ENCODE measurements at regions not wholly inside any gene's neighbourhood (a gene's known extent, or its start where the extent isn't known, plus 50 kb on each side); places are given as distances from the start of the nearest gene placed in this dataset.

GRCh38 chr5:169494941-169495548 is 88.5 kb upstream of the SPDL1 start:
- no peak for TF ChIP-seq CTCF (IDR thresholded peaks at IDR 0.05; ENCODE audit: low read depth, low read length, missing control alignments)
- in situ Hi-C loops (cut with HindIII; ENCODE audit: low sequenced_read_pairs): loop anchor here (5.0 kb wide), 1 partner anchor 52 kb away; no protein-coding TSS in a partner anchor
- H3K4me3 ChIP-seq (ENCODE audit: low read depth, low read length): no peak overlapping the region
- DNase-seq (ENCODE audit: low read depth): no peak

GRCh38 chr5:169494383-169494935 is 89.1 kb upstream of the SPDL1 start:
- TF ChIP-seq CTCF (IDR thresholded peaks at IDR 0.05; ENCODE audit: low read depth, low read length, missing control alignments): no peak
- H3K4me3 ChIP-seq (ENCODE audit: low read depth, low read length): no peak overlapping the region
- no peak for DNase-seq (ENCODE audit: low read depth)
- in situ Hi-C loops (cut with HindIII; ENCODE audit: low sequenced_read_pairs): no loop called here

- no peak overlapping the region for H3K4me3 ChIP-seq (ENCODE audit: low read depth, low read length)
- in situ Hi-C loops (cut with HindIII; ENCODE audit: low sequenced_read_pairs): no loop called here
- no peak for TF ChIP-seq CTCF (IDR thresholded peaks at IDR 0.05; ENCODE audit: low read depth, low read length, missing control alignments)
- peak; percentile 8 for DNase-seq (ENCODE audit: low read depth)
These were observed 109.3 kb upstream of the SPDL1 start for GRCh38 chr5:169474226-169474625.

- DNase-seq (ENCODE audit: low read depth): no peak
- no peak overlapping the region for H3K4me3 ChIP-seq (ENCODE audit: low read depth, low read length)
- in situ Hi-C loops (cut with HindIII; ENCODE audit: low sequenced_read_pairs): no loop called here
- TF ChIP-seq CTCF (IDR thresholded peaks at IDR 0.05; ENCODE audit: low read depth, low read length, missing control alignments): no peak
These were observed 111.0 kb upstream of the SPDL1 start for GRCh38 chr5:169472544-169472943.

GRCh38 chr5:169471021-169471420 is 112.6 kb upstream of the SPDL1 start:
- TF ChIP-seq CTCF (IDR thresholded peaks at IDR 0.05; ENCODE audit: low read depth, low read length, missing control alignments): no peak
- in situ Hi-C loops (cut with HindIII; ENCODE audit: low sequenced_read_pairs): no loop called here
- H3K4me3 ChIP-seq (ENCODE audit: low read depth, low read length): no peak overlapping the region
- no peak for DNase-seq (ENCODE audit: low read depth)

GRCh38 chr5:169467041-169467771 is 116.4 kb upstream of the SPDL1 start:
- no peak for TF ChIP-seq CTCF (IDR thresholded peaks at IDR 0.05; ENCODE audit: low read depth, low read length, missing control alignments)
- no peak for DNase-seq (ENCODE audit: low read depth)
- no peak overlapping the region for H3K4me3 ChIP-seq (ENCODE audit: low read depth, low read length)
- in situ Hi-C loops (cut with HindIII; ENCODE audit: low sequenced_read_pairs): no loop called here
